GM23338 (cell line): ENCODE measurements at regions not wholly inside any gene's neighbourhood (a gene's known extent, or its start where the extent isn't known, plus 50 kb on each side); places are given as distances from the start of the nearest gene placed in this dataset.

ENCODE experiments used
- ATAC-seq: fragments of 200-7000 bp; cut with Tn5 transposase; 3 replicates; pipeline ENCODE4 v1.9.1; 2020
- DNase-seq: peaks from one replicate; pipeline ENCODE4 v3.0.0-alpha.2; 2015; ENCODE audit warnings: low spot score
- H2AFZ ChIP-seq: fragments of 200-600 bp; sonication (generic); 2 replicates; pipeline ENCODE4 v1.8.0; 2016; ENCODE audit warnings: antibody characterized with exemption, mild to moderate bottlenecking, moderate library complexity
- H3F3A ChIP-seq: fragments of 200-600 bp; sonication (generic); replicated peaks from 2 replicates; pipeline ENCODE4 v1.8.0; 2017; ENCODE audit warnings: antibody characterized with exemption, mixed run types, low read depth
- H3K27ac ChIP-seq: fragments of 200-600 bp; sonication (generic); 2 replicates; pipeline ENCODE4 v1.6.1; 2016; ENCODE audit warnings: low read depth
- H3K27me3 ChIP-seq: fragments of 200-600 bp; sonication (generic); 2 replicates; pipeline ENCODE4 v1.8.0; 2016; ENCODE audit warnings: mild to moderate bottlenecking, mixed run types, moderate library complexity; ENCODE audit not compliant: insufficient read depth
- H3K36me3 ChIP-seq: fragments of 200-600 bp; sonication (generic); 2 replicates; pipeline ENCODE4 v1.8.0; 2016; ENCODE audit warnings: mild to moderate bottlenecking; ENCODE audit not compliant: insufficient read depth
- H3K4me1 ChIP-seq: fragments of 200-600 bp; sonication (generic); 2 replicates; pipeline ENCODE4 v1.8.0; 2016; ENCODE audit warnings: mild to moderate bottlenecking, moderate library complexity; ENCODE audit not compliant: insufficient read depth
- H3K4me2 ChIP-seq: fragments of 200-600 bp; sonication (generic); 2 replicates; pipeline ENCODE4 v1.7.1; 2017; ENCODE audit warnings: mixed run types
- H3K4me3 ChIP-seq: fragments of 200-600 bp; sonication (generic); 2 replicates; pipeline ENCODE4 v1.6.1; 2016; ENCODE audit warnings: mixed run types
- H3K79me2 ChIP-seq: fragments of 200-600 bp; sonication (generic); replicated peaks from 2 replicates; pipeline ENCODE4 v1.8.0; 2017; ENCODE audit warnings: mild to moderate bottlenecking; ENCODE audit not compliant: insufficient read depth
- H3K9me2 ChIP-seq: fragments of 200-600 bp; sonication (generic); 2 replicates; pipeline ENCODE4 v1.8.0; 2017; ENCODE audit not compliant: insufficient read depth
- H4K20me1 ChIP-seq: fragments of 200-600 bp; sonication (generic); replicated peaks from 2 replicates; pipeline ENCODE4 v1.8.0; 2017; ENCODE audit warnings: mild to moderate bottlenecking; ENCODE audit not compliant: insufficient read depth
- H3K27ac Mint-ChIP-seq: 2 replicates; pipeline ENCODE4 v1.8.0; 2020; ENCODE audit warnings: inconsistent platforms, mild to moderate bottlenecking, moderate library complexity, mixed read lengths
- H3K27me3 Mint-ChIP-seq: 3 replicates; pipeline ENCODE4 v1.8.0; 2022; ENCODE audit warnings: low read depth, mild to moderate bottlenecking, moderate library complexity, mixed read lengths, inconsistent platforms; ENCODE audit not compliant: insufficient read depth, poor library complexity
- H3K36me3 Mint-ChIP-seq: 3 replicates; pipeline ENCODE4 v1.8.0; 2021; ENCODE audit warnings: low read depth, mild to moderate bottlenecking, inconsistent platforms, moderate library complexity, mixed read lengths
- H3K4me1 Mint-ChIP-seq: 3 replicates; pipeline ENCODE4 v1.8.0; 2020; ENCODE audit warnings: mild to moderate bottlenecking, inconsistent platforms, mixed read lengths
- H3K4me3 Mint-ChIP-seq: 3 replicates; pipeline ENCODE4 v1.8.0; 2021; ENCODE audit warnings: moderate library complexity, mild to moderate bottlenecking, inconsistent platforms, mixed read lengths
- H3K9me3 Mint-ChIP-seq: 3 replicates; pipeline ENCODE4 v1.8.0; 2020; ENCODE audit warnings: moderate library complexity, mild to moderate bottlenecking, inconsistent platforms, mixed read lengths
- CREB1 ChIP-seq: fragments of 250-450 bp; sonication (Bioruptor Pico); IDR thresholded peaks from 2 replicates; pipeline ENCODE4 v1.5.0; 2020; ENCODE audit warnings: low read depth, mild to moderate bottlenecking, moderate library complexity
- EZH2 ChIP-seq: fragments of 200-600 bp; sonication (generic); IDR thresholded peaks from one replicate; pipeline ENCODE4 v1.8.0; 2017; ENCODE audit warnings: antibody characterized with exemption, mild to moderate bottlenecking, low read depth; ENCODE audit not compliant: unreplicated experiment
- NANOG ChIP-seq: IDR thresholded peaks from 2 replicates; pipeline ENCODE4 v1.6.1; 2016; ENCODE audit warnings: antibody characterized with exemption, borderline replicate concordance
- POLR2AphosphoS5 ChIP-seq: IDR thresholded peaks from 2 replicates; pipeline ENCODE4 v1.6.1; 2016; ENCODE audit warnings: antibody characterized with exemption, low read depth
- STAT1 ChIP-seq: IDR thresholded peaks from one replicate; pipeline ENCODE4 v1.6.1; 2016; ENCODE audit warnings: antibody characterized with exemption; ENCODE audit not compliant: unreplicated experiment
- ZNF331 ChIP-seq: fragments of 250-450 bp; sonication (Bioruptor Pico); IDR thresholded peaks from 2 replicates; pipeline ENCODE4 v1.5.0; 2020; ENCODE audit warnings: low read depth, mild to moderate bottlenecking, moderate library complexity
- TF ChIP-seq, protein P1 (sequence below): fragments of 250-450 bp; sonication (Bioruptor Pico); IDR thresholded peaks from 2 replicates; pipeline ENCODE4 v1.5.0; 2020; ENCODE audit warnings: mild to moderate bottlenecking, moderate library complexity
- TF ChIP-seq, protein P2 (sequence below), 2 experiments: fragments of 200-600 bp in 1 of 2; sonication (generic) in 1 of 2; conservative IDR thresholded peaks; 2 replicates each; pipeline versions ENCODE4 v1.5.1 to v1.6.1; 2016 to 2017; ENCODE audit warnings: antibody characterized with exemption in 2 of 2, low read depth in 2 of 2, mild to moderate bottlenecking in 2 of 2, moderate library complexity in 1 of 2
- TF ChIP-seq, protein P3 (sequence below): IDR thresholded peaks from one replicate; pipeline ENCODE4 v1.6.1; 2018; ENCODE audit warnings: antibody characterized with exemption; ENCODE audit not compliant: unreplicated experiment

DNA sequence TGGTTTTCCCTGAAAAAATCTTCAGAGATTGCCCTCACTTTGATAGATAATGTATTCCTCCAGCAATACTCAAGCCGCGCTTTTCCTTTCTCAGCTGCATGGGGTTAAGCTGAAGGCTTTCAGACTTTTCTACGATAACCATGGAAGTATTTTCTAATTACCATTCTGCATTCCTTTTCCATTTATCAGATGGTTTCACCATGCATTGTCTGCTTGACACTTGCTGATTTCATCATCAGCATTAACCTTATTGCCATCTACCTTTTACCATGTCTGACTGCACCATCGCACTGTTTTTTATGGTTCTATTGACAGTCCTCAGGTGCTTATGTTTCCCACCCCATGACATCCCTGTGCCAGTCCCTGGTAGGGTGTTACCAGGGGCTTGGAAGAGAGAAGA, 91.6 kb downstream of the DMAC1 start:
- no peak overlapping the region for H3K27ac Mint-ChIP-seq
- H3K36me3 Mint-ChIP-seq = no peaks in the 10 kb centered on the region
- Histone ChIP-seq H3K36me3 (no peaks in the 10 kb centered on the region), H3K4me3 (no peak overlapping the region), H3K9me2 (no peaks in the 10 kb centered on the region; the same call in 1 of the 2 replicates), H3K27ac (no peak overlapping the region), H4K20me1 (no peaks in the 10 kb centered on the region), H3K27me3 (no peaks in the 10 kb centered on the region), H3F3A (no peaks in the 10 kb centered on the region), H3K79me2 (no peaks in the 10 kb centered on the region), H3K4me1 (no peaks in the 10 kb centered on the region), H2AFZ (no peak overlapping the region), H3K4me2 (no peak overlapping the region)
- no peaks in the 10 kb centered on the region for H3K27me3 Mint-ChIP-seq
- H3K4me1 Mint-ChIP-seq = no peaks in the 10 kb centered on the region
- DNase-seq = no peak
- no peak for TF ChIP-seq STAT1
- TF ChIP-seq ZNF331 = no peak
- TF ChIP-seq, protein P1, sequence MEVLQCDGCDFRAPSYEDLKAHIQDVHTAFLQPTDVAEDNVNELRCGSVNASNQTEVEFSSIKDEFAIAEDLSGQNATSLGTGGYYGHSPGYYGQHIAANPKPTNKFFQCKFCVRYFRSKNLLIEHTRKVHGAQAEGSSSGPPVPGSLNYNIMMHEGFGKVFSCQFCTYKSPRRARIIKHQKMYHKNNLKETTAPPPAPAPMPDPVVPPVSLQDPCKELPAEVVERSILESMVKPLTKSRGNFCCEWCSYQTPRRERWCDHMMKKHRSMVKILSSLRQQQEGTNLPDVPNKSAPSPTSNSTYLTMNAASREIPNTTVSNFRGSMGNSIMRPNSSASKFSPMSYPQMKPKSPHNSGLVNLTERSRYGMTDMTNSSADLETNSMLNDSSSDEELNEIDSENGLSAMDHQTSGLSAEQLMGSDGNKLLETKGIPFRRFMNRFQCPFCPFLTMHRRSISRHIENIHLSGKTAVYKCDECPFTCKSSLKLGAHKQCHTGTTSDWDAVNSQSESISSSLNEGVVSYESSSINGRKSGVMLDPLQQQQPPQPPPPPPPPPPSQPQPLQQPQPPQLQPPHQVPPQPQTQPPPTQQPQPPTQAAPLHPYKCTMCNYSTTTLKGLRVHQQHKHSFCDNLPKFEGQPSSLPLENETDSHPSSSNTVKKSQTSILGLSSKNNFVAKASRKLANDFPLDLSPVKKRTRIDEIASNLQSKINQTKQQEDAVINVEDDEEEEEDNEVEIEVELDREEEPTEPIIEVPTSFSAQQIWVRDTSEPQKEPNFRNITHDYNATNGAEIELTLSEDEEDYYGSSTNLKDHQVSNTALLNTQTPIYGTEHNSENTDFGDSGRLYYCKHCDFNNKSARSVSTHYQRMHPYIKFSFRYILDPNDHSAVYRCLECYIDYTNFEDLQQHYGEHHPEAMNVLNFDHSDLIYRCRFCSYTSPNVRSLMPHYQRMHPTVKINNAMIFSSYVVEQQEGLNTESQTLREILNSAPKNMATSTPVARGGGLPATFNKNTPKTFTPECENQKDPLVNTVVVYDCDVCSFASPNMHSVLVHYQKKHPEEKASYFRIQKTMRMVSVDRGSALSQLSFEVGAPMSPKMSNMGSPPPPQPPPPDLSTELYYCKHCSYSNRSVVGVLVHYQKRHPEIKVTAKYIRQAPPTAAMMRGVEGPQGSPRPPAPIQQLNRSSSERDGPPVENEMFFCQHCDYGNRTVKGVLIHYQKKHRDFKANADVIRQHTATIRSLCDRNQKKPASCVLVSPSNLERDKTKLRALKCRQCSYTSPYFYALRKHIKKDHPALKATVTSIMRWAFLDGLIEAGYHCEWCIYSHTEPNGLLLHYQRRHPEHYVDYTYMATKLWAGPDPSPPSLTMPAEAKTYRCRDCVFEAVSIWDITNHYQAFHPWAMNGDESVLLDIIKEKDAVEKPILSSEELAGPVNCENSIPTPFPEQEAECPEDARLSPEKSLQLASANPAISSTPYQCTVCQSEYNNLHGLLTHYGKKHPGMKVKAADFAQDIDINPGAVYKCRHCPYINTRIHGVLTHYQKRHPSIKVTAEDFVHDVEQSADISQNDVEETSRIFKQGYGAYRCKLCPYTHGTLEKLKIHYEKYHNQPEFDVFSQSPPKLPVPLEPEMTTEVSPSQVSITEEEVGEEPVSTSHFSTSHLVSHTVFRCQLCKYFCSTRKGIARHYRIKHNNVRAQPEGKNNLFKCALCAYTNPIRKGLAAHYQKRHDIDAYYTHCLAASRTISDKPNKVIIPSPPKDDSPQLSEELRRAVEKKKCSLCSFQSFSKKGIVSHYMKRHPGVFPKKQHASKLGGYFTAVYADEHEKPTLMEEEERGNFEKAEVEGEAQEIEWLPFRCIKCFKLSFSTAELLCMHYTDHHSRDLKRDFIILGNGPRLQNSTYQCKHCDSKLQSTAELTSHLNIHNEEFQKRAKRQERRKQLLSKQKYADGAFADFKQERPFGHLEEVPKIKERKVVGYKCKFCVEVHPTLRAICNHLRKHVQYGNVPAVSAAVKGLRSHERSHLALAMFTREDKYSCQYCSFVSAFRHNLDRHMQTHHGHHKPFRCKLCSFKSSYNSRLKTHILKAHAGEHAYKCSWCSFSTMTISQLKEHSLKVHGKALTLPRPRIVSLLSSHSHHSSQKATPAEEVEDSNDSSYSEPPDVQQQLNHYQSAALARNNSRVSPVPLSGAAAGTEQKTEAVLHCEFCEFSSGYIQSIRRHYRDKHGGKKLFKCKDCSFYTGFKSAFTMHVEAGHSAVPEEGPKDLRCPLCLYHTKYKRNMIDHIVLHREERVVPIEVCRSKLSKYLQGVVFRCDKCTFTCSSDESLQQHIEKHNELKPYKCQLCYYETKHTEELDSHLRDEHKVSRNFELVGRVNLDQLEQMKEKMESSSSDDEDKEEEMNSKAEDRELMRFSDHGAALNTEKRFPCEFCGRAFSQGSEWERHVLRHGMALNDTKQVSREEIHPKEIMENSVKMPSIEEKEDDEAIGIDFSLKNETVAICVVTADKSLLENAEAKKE = no peak
- no peak for TF ChIP-seq NANOG
- no peak for TF ChIP-seq CREB1 (CRISPR knock-in tag)
- no peak for TF ChIP-seq EZH2
- no peak for TF ChIP-seq POLR2AphosphoS5
- TF ChIP-seq, protein P2, sequence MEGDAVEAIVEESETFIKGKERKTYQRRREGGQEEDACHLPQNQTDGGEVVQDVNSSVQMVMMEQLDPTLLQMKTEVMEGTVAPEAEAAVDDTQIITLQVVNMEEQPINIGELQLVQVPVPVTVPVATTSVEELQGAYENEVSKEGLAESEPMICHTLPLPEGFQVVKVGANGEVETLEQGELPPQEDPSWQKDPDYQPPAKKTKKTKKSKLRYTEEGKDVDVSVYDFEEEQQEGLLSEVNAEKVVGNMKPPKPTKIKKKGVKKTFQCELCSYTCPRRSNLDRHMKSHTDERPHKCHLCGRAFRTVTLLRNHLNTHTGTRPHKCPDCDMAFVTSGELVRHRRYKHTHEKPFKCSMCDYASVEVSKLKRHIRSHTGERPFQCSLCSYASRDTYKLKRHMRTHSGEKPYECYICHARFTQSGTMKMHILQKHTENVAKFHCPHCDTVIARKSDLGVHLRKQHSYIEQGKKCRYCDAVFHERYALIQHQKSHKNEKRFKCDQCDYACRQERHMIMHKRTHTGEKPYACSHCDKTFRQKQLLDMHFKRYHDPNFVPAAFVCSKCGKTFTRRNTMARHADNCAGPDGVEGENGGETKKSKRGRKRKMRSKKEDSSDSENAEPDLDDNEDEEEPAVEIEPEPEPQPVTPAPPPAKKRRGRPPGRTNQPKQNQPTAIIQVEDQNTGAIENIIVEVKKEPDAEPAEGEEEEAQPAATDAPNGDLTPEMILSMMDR (conservative IDR thresholded peaks at IDR 0.05; ENCODE audit: low read depth in 2 of 2) = no peak
- TF ChIP-seq, protein P3, sequence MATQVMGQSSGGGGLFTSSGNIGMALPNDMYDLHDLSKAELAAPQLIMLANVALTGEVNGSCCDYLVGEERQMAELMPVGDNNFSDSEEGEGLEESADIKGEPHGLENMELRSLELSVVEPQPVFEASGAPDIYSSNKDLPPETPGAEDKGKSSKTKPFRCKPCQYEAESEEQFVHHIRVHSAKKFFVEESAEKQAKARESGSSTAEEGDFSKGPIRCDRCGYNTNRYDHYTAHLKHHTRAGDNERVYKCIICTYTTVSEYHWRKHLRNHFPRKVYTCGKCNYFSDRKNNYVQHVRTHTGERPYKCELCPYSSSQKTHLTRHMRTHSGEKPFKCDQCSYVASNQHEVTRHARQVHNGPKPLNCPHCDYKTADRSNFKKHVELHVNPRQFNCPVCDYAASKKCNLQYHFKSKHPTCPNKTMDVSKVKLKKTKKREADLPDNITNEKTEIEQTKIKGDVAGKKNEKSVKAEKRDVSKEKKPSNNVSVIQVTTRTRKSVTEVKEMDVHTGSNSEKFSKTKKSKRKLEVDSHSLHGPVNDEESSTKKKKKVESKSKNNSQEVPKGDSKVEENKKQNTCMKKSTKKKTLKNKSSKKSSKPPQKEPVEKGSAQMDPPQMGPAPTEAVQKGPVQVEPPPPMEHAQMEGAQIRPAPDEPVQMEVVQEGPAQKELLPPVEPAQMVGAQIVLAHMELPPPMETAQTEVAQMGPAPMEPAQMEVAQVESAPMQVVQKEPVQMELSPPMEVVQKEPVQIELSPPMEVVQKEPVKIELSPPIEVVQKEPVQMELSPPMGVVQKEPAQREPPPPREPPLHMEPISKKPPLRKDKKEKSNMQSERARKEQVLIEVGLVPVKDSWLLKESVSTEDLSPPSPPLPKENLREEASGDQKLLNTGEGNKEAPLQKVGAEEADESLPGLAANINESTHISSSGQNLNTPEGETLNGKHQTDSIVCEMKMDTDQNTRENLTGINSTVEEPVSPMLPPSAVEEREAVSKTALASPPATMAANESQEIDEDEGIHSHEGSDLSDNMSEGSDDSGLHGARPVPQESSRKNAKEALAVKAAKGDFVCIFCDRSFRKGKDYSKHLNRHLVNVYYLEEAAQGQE = no peak
- H3K9me3 Mint-ChIP-seq = no peaks in the 10 kb centered on the region
- no peak overlapping the region for H3K4me3 Mint-ChIP-seq
- no peak for ATAC-seq
